ENCODE measurements at regions not wholly inside any gene's neighbourhood (a gene's known extent, or its start where the extent isn't known, plus 50 kb on each side); places are given as distances from the start of the nearest gene placed in this dataset.

GRCh38 chr2:147057892-147058490 lies 786.8 kb upstream of the ACVR2A start:
- TF ChIP-seq PBX3 (CRISPR knock-in tag; IDR thresholded peaks at IDR 0.05) = no peak
- TF ChIP-seq CTCF (tag by site-specific recombination; IDR thresholded peaks at IDR 0.05) = no peak
- TF ChIP-seq ZNF398 (tag by site-specific recombination; IDR thresholded peaks at IDR 0.05) = no peak
- no peak for TF ChIP-seq ZNF629 (tag by site-specific recombination; IDR thresholded peaks at IDR 0.05)
- no peak for TF ChIP-seq MZF1 (tag by site-specific recombination; IDR thresholded peaks at IDR 0.05; ENCODE audit: borderline replicate concordance)

All from HEK293 (cell line).